ENCODE measurements at regions not wholly inside any gene's neighbourhood (a gene's known extent, or its start where the extent isn't known, plus 50 kb on each side); places are given as distances from the start of the nearest gene placed in this dataset.

GRCh38 chr12:115799610-115800009 is 477.9 kb downstream of the MED13L start:
- Histone ChIP-seq H4K20me1 (ENCODE audit: control insufficient read depth, extremely low read depth, insufficient read depth, low read length) (no peaks in the 10 kb centered on the region), H3K9ac (ENCODE audit: insufficient read depth, low read length) (no peak overlapping the region), H3K79me2 (ENCODE audit: control insufficient read depth, insufficient read depth, low read length) (no peaks in the 10 kb centered on the region), H3K36me3 (ENCODE audit: control insufficient read depth, insufficient read depth, low read length) (no peaks in the 10 kb centered on the region), H3K9me3 (ENCODE audit: control insufficient read depth, insufficient read depth, low read depth, low read length) (no peaks in the 10 kb centered on the region), H3K4me2 (ENCODE audit: extremely low read depth, insufficient read depth, low read length) (no peak overlapping the region), H3K4me1 (ENCODE audit: control insufficient read depth, extremely low read depth, insufficient read depth, low read length) (no peaks in the 10 kb centered on the region), H3K27ac (ENCODE audit: insufficient read depth, low read length) (no peak overlapping the region), H2AFZ (ENCODE audit: low read length) (no peak overlapping the region), H3K27me3 (ENCODE audit: control insufficient read depth, insufficient read depth, low read length) (no peaks in the 10 kb centered on the region), H3K4me3 (replicated peaks in 1 of 4; ENCODE audit: control extremely low read depth in 1 of 4, insufficient read depth in 1 of 4, low read depth in 3 of 4, low read length in 4 of 4) (no peak overlapping the region)
- TF ChIP-seq CTCF (conservative IDR thresholded peaks at IDR 0.05 in 1 of 2, IDR thresholded peaks at IDR 0.05 in 1 of 2; ENCODE audit: low read depth in 1 of 2, low read length in 2 of 2) (no peak), EZH2 (IDR thresholded peaks at IDR 0.05; ENCODE audit: low read length, missing control alignments) (no peak)
- no peak for DNase-seq (ENCODE audit: low read depth in 2 of 2)

GRCh38 chr12:115798309-115798917 is 479.1 kb downstream of the MED13L start:
- Histone ChIP-seq H3K27me3 (ENCODE audit: control insufficient read depth, insufficient read depth, low read length) (no peaks in the 10 kb centered on the region), H3K9me3 (ENCODE audit: control insufficient read depth, insufficient read depth, low read depth, low read length) (no peaks in the 10 kb centered on the region), H3K4me3 (replicated peaks in 1 of 4; ENCODE audit: control extremely low read depth in 1 of 4, insufficient read depth in 1 of 4, low read depth in 3 of 4, low read length in 4 of 4) (no peak overlapping the region), H3K36me3 (ENCODE audit: control insufficient read depth, insufficient read depth, low read length) (no peaks in the 10 kb centered on the region), H3K4me2 (ENCODE audit: extremely low read depth, insufficient read depth, low read length) (no peak overlapping the region), H4K20me1 (ENCODE audit: control insufficient read depth, extremely low read depth, insufficient read depth, low read length) (no peaks in the 10 kb centered on the region), H3K9ac (ENCODE audit: insufficient read depth, low read length) (no peak overlapping the region), H3K79me2 (ENCODE audit: control insufficient read depth, insufficient read depth, low read length) (no peaks in the 10 kb centered on the region), H2AFZ (ENCODE audit: low read length) (no peak overlapping the region), H3K4me1 (ENCODE audit: control insufficient read depth, extremely low read depth, insufficient read depth, low read length) (no peaks in the 10 kb centered on the region), H3K27ac (ENCODE audit: insufficient read depth, low read length) (no peak overlapping the region)
- TF ChIP-seq EZH2 (IDR thresholded peaks at IDR 0.05; ENCODE audit: low read length, missing control alignments) (no peak), CTCF (conservative IDR thresholded peaks at IDR 0.05 in 1 of 2, IDR thresholded peaks at IDR 0.05 in 1 of 2; ENCODE audit: low read depth in 1 of 2, low read length in 2 of 2) (no peak)
- DNase-seq (ENCODE audit: low read depth in 2 of 2) = no peak

- H3K9me3 ChIP-seq (ENCODE audit: control insufficient read depth, insufficient read depth, low read depth, low read length) = no peaks in the 10 kb centered on the region
- no peak overlapping the region for H3K4me2 ChIP-seq (ENCODE audit: extremely low read depth, insufficient read depth, low read length)
- no peak overlapping the region for H3K9ac ChIP-seq (ENCODE audit: insufficient read depth, low read length)
- H4K20me1 ChIP-seq (ENCODE audit: control insufficient read depth, extremely low read depth, insufficient read depth, low read length) = no peaks in the 10 kb centered on the region
- no peaks in the 10 kb centered on the region for H3K79me2 ChIP-seq (ENCODE audit: control insufficient read depth, insufficient read depth, low read length)
- no peak overlapping the region for H2AFZ ChIP-seq (ENCODE audit: low read length)
- H3K4me3 ChIP-seq (replicated peaks in 1 of 4; ENCODE audit: control extremely low read depth in 1 of 4, insufficient read depth in 1 of 4, low read depth in 3 of 4, low read length in 4 of 4) = no peak overlapping the region
- TF ChIP-seq EZH2 (IDR thresholded peaks at IDR 0.05; ENCODE audit: low read length, missing control alignments) (no peak), CTCF (conservative IDR thresholded peaks at IDR 0.05 in 1 of 2, IDR thresholded peaks at IDR 0.05 in 1 of 2; ENCODE audit: low read depth in 1 of 2, low read length in 2 of 2) (no peak)
- no peaks in the 10 kb centered on the region for H3K27me3 ChIP-seq (ENCODE audit: control insufficient read depth, insufficient read depth, low read length)
- no peaks in the 10 kb centered on the region for H3K36me3 ChIP-seq (ENCODE audit: control insufficient read depth, insufficient read depth, low read length)
- no peaks in the 10 kb centered on the region for H3K4me1 ChIP-seq (ENCODE audit: control insufficient read depth, extremely low read depth, insufficient read depth, low read length)
- no peak overlapping the region for H3K27ac ChIP-seq (ENCODE audit: insufficient read depth, low read length)
- no peak for DNase-seq (ENCODE audit: low read depth in 2 of 2)
Measured at GRCh38 chr12:115794659-115795081, 482.8 kb downstream of the MED13L start.

Data from fibroblast of lung (primary cell).